ENCODE measurements at regions not wholly inside any gene's neighbourhood (a gene's known extent, or its start where the extent isn't known, plus 50 kb on each side); places are given as distances from the start of the nearest gene placed in this dataset.

- DNase-seq, result no peak
Observed at GRCh38 chr11:31997955-31998354, 92.9 kb upstream of the RCN1 start.

- no peak for DNase-seq
Observed at GRCh38 chr11:31996159-31996881, 94.6 kb upstream of the RCN1 start.

GRCh38 chr11:31995525-31996094, 95.3 kb upstream of the RCN1 start:
- DNase-seq, result peak; percentile 1

- no peak for DNase-seq
Observed at GRCh38 chr11:31995032-31995431, 95.8 kb upstream of the RCN1 start.

- DNase-seq, result no peak
Observed at GRCh38 chr11:31987118-31988005, 103.5 kb upstream of the RCN1 start.

GRCh38 chr11:31986201-31986889, 104.5 kb upstream of the RCN1 start:
- DNase-seq, result no peak

GRCh38 chr11:31981457-31981856, 109.4 kb upstream of the RCN1 start:
- no peak for DNase-seq

GRCh38 chr11:31977343-31977742, 113.5 kb upstream of the RCN1 start:
- no peak for DNase-seq

GRCh38 chr11:31974366-31975136, 116.3 kb upstream of the RCN1 start:
- DNase-seq, result no peak

- no peak for DNase-seq
Observed at GRCh38 chr11:31973172-31973571, 117.7 kb upstream of the RCN1 start.

- no peak for DNase-seq
Observed at GRCh38 chr11:31972623-31973022, 118.3 kb upstream of the RCN1 start.

- no peak for DNase-seq
Observed at GRCh38 chr11:31969359-31969702, 121.5 kb upstream of the RCN1 start.

GRCh38 chr11:31968461-31969358, 122.2 kb upstream of the RCN1 start:
- no peak for DNase-seq

- no peak for DNase-seq
Observed at GRCh38 chr11:31967404-31968130, 123.3 kb upstream of the RCN1 start.

- no peak for DNase-seq
Observed at GRCh38 chr11:31966846-31967245, 124.0 kb upstream of the RCN1 start.

GRCh38 chr11:31964181-31964580, 126.7 kb upstream of the RCN1 start:
- no peak for DNase-seq

- DNase-seq, result no peak
Observed at GRCh38 chr11:31960126-31960525, 130.7 kb upstream of the RCN1 start.

GRCh38 chr11:31959716-31960115, 131.2 kb upstream of the RCN1 start:
- no peak for DNase-seq

GRCh38 chr11:31958076-31958735, 132.7 kb upstream of the RCN1 start:
- DNase-seq, result no peak

- DNase-seq, result no peak
Observed at GRCh38 chr11:31957674-31958073, 133.2 kb upstream of the RCN1 start.

Data from DMS79 (cell line).